Adrenal gland (tissue), 9 donors: ENCODE measurements at regions not wholly inside any gene's neighbourhood (a gene's known extent, or its start where the extent isn't known, plus 50 kb on each side); places are given as distances from the start of the nearest gene placed in this dataset.

Source experiments
- DNase-seq, 7 donors: peaks; one replicate each; pipeline ENCODE4 v3.0.0-alpha.2; 2019 to 2020
- H3K27ac ChIP-seq, 5 donors: fragments of 200-600 bp; sonication (generic) in 4 of 5; 1 replicate in 3 of 5; 2 replicates in 2 of 5; pipeline versions ENCODE4 v1.5.1 to v1.8.0; 2016 to 2020; ENCODE audit warnings: mild to moderate bottlenecking in 1 of 5
- H3K27me3 ChIP-seq: fragments of 200-600 bp; 2 replicates; pipeline ENCODE4 v1.8.0; 2021
- H3K36me3 ChIP-seq, 2 donors: fragments of 200-600 bp; replicated peaks in 1 of 2; 1 replicate in 1 of 2; 2 replicates in 1 of 2; pipeline versions ENCODE4 v1.5.1 to v1.8.0; 2018 to 2022
- H3K4me1 ChIP-seq, 2 donors: fragments of 200-600 bp; replicated peaks in 1 of 2; 1 replicate in 1 of 2; 2 replicates in 1 of 2; pipeline versions ENCODE4 v1.5.1 to v1.8.0; 2018 to 2021
- H3K4me3 ChIP-seq, 4 donors: fragments of 200-600 bp; sonication (generic) in 3 of 4; one replicate each; pipeline ENCODE4 v1.5.1; 2016 to 2018
- H3K9me3 ChIP-seq, 3 donors: fragments of 200-600 bp; sonication (generic) in 1 of 3; replicated peaks in 1 of 3; 1 replicate in 2 of 3; 2 replicates in 1 of 3; pipeline versions ENCODE4 v1.5.1 to v1.8.0; 2016 to 2021
- POLR2A ChIP-seq, 2 donors: fragments of 450-650 bp; IDR thresholded peaks; one replicate each; pipeline ENCODE4 v1.6.1; 2017; ENCODE audit warnings: antibody characterized with exemption in 2 of 2, mild to moderate bottlenecking in 2 of 2, moderate library complexity in 1 of 2
- WGBS, 4 donors: extraction: QIAGEN DNeasy Blood & Tissue Kit in 2 of 4; methylation state at CpG; one replicate each; pipeline versions ENCODE4 v1.1.5 to v1.1.7; 2013 to 2017; 5-methylcytosine and 5-hydroxymethylcytosine counted together
- intact Hi-C, 2 donors: fragments of 100-400 bp; cut with DNase I; formaldehyde crosslinking; loops; one replicate each; pipeline versions ENCODE4 v1.14.1 to v1.15.0; 2022 to 2023
- TF ChIP-seq, protein P1 (sequence below), 6 experiments: fragments of 450-650 bp in 4 of 6; fragments of 200-600 bp in 2 of 6; sonication (generic) in 1 of 6; IDR thresholded peaks; 1 replicate in 5 of 6; 2 replicates in 1 of 6; pipeline versions ENCODE4 v1.5.1 to v1.8.0; 2016 to 2021; ENCODE audit warnings: antibody characterized with exemption in 6 of 6, mild to moderate bottlenecking in 2 of 6, moderate library complexity in 1 of 6
- donor health status: healthy with polysubstance abuse.
- donor health status: Bipolar disorder and iron deficiency.
- donor health status: DM: yes; HTN: yes; CAD: no.
- donor health status: DM: no; HTN: no; CAD: no.
- donor health status: DM: no; HTN: no; CAD: no.

DNA sequence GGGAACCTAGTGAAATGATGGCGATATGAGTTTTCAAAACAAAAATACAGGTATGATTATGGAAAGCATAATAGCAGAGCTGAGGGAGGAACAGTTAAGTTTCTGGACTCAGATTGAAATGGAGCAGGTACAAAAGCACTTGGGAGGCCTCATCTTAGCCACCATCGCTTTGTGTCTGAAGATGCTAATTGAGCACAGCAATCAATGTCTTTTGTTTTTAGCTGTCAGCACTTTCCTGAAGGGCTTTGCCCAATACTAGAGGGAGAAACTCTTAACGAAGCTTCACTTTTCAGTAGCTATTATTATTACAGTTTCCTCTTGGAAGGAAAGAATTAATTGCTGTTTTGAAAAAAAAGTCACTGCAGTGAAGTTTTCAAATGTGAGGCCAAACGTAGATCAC, 348.7 kb downstream of the RWDD3 start:
- no peak for TF ChIP-seq POLR2A (IDR thresholded peaks at IDR 0.05)
- TF ChIP-seq, protein P1, sequence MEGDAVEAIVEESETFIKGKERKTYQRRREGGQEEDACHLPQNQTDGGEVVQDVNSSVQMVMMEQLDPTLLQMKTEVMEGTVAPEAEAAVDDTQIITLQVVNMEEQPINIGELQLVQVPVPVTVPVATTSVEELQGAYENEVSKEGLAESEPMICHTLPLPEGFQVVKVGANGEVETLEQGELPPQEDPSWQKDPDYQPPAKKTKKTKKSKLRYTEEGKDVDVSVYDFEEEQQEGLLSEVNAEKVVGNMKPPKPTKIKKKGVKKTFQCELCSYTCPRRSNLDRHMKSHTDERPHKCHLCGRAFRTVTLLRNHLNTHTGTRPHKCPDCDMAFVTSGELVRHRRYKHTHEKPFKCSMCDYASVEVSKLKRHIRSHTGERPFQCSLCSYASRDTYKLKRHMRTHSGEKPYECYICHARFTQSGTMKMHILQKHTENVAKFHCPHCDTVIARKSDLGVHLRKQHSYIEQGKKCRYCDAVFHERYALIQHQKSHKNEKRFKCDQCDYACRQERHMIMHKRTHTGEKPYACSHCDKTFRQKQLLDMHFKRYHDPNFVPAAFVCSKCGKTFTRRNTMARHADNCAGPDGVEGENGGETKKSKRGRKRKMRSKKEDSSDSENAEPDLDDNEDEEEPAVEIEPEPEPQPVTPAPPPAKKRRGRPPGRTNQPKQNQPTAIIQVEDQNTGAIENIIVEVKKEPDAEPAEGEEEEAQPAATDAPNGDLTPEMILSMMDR (IDR thresholded peaks at IDR 0.05) = no peak
- H3K36me3 ChIP-seq = no peaks in the 10 kb centered on the region
- intact Hi-C loops = no loop called here
- H3K27me3 ChIP-seq = no peaks in the 10 kb centered on the region
- H3K27ac ChIP-seq = no peak overlapping the region
- WGBS, 4 donors = 64 to 80% (median 79%) methylated on average over 4 of the region's 4 CpGs
- no peaks in the 10 kb centered on the region for H3K4me1 ChIP-seq
- DNase-seq = no peak
- H3K4me3 ChIP-seq = no peak overlapping the region
- no peaks in the 10 kb centered on the region for H3K9me3 ChIP-seq

DNA sequence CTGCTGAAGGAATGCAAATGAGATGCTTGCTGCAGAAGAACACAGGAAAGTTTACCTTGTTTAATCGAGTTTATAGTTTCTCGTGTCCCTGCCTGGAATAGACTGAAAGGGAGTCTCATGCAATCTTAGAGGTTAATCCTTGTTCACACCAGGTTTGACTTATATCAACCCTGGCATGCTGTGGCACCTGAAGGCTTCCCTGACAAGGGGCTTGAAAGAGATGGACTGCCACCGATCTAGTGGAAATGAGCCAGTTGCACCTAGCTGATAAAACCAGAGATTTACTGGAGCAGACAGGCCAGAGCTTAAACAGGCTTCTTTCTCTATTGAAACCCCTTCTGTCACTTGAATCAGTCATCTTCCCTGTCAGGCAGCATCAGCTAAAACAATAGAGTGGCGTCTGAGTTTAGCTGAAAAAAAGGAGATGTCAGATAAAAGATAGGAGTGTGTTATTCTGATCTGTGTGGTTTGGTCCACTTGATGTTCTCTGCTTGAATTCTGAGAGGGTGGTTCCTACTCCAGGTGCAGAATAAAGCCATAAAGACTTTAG, 349.7 kb downstream of the RWDD3 start:
- Histone ChIP-seq H3K27ac (no peak overlapping the region), H3K4me3 (no peak overlapping the region), H3K9me3 (no peaks in the 10 kb centered on the region), H3K4me1 (no peaks in the 10 kb centered on the region), H3K36me3 (no peaks in the 10 kb centered on the region), H3K27me3 (no peaks in the 10 kb centered on the region)
- no peak for TF ChIP-seq POLR2A (IDR thresholded peaks at IDR 0.05)
- TF ChIP-seq, protein P1 (IDR thresholded peaks at IDR 0.05) = no peak
- 50 to 67% (median 54%) methylated on average over 4 of the region's 4 CpGs for WGBS, 4 donors
- DNase-seq = no peak
- intact Hi-C loops = no loop called here

DNA sequence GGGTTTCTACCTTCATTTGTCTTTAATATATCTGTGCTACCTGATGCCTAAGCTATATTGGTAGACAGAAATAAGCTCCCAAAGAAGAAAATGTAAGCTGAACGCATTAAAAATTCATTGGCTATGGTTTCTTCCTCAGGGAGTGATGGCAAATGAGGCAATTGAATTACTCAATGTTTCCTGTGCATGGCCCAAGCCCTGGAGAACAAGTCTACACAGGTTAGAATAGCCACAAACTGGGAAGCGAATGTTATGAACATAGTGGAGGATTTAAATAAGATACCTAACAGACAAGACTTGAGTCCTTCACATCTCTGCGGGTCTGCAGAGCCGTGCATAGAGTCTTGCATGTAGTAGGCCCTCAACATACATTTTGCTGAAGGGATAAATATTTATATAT, 350.3 kb downstream of the RWDD3 start:
- intact Hi-C loops = no loop called here
- Histone ChIP-seq H3K9me3 (no peaks in the 10 kb centered on the region), H3K36me3 (no peaks in the 10 kb centered on the region), H3K27ac (no peak overlapping the region), H3K27me3 (no peaks in the 10 kb centered on the region), H3K4me1 (no peaks in the 10 kb centered on the region), H3K4me3 (no peak overlapping the region)
- no peak for DNase-seq
- 78 to 87% (median 83%) methylated on average over 4 of the region's 4 CpGs for WGBS, 4 donors
- no peak for TF ChIP-seq POLR2A (IDR thresholded peaks at IDR 0.05)
- TF ChIP-seq, protein P1 (IDR thresholded peaks at IDR 0.05) = no peak

DNA sequence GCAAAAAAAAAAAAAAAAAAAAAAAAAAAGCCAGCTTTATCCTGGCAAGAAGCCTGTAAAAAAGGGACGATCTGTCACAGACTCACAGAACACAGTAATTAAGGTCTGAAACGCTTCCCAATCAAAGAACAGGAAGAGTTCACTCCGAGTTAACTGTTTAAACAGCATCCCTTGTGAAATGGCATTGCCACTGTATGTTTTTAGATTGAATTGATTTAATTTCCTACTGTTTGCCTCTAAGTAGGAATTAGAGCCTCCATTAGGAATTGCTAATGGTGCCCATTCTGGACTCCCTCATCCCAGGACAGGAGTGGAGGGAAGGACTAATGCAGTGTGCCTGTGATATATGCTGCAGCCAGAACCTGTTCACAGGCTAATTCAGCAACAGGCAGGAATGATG, 370.8 kb downstream of the RWDD3 start:
- no peak for TF ChIP-seq POLR2A (IDR thresholded peaks at IDR 0.05)
- TF ChIP-seq, protein P1 (IDR thresholded peaks at IDR 0.05) = no peak
- WGBS, 4 donors = 11 to 23% (median 16%) methylated on average over 3 of the region's 3 CpGs

More for the DNA sequence above, 370.8 kb downstream of the RWDD3 start:
- H3K36me3 ChIP-seq = no peaks in the 10 kb centered on the region
- H3K4me3 ChIP-seq = no peak overlapping the region
- H3K27me3 ChIP-seq = no peaks in the 10 kb centered on the region
- no peaks in the 10 kb centered on the region for H3K4me1 ChIP-seq
- intact Hi-C loops = no loop called here
- no peak overlapping the region for H3K27ac ChIP-seq
- no peaks in the 10 kb centered on the region for H3K9me3 ChIP-seq
- DNase-seq = no peak
